Ishikawa (cell line): ENCODE measurements at regions not wholly inside any gene's neighbourhood (a gene's known extent, or its start where the extent isn't known, plus 50 kb on each side); places are given as distances from the start of the nearest gene placed in this dataset.

Experiments
- CEBPB ChIP-seq: IDR thresholded peaks from 2 replicates; pipeline ENCODE4 v1.6.1; 2012
- CREB1 ChIP-seq: IDR thresholded peaks from 2 replicates; pipeline ENCODE4 v1.6.1; 2012; ENCODE audit warnings: low read depth
- EP300 ChIP-seq: IDR thresholded peaks from 2 replicates; pipeline ENCODE4 v1.6.1; 2012; ENCODE audit warnings: borderline replicate concordance
- MAX ChIP-seq: IDR thresholded peaks from 2 replicates; pipeline ENCODE4 v1.6.1; 2012
- RAD21 ChIP-seq: IDR thresholded peaks from 2 replicates; pipeline ENCODE4 v1.6.1; 2012; ENCODE audit warnings: low read depth
- TAF1 ChIP-seq: IDR thresholded peaks from 2 replicates; pipeline ENCODE4 v1.6.1; 2012; ENCODE audit warnings: low read depth, mild to moderate bottlenecking

- no peak for TF ChIP-seq RAD21
- TF ChIP-seq TAF1 = no peak
- TF ChIP-seq MAX = no peak
- no peak for TF ChIP-seq CREB1
- TF ChIP-seq CEBPB = no peak
- no peak for TF ChIP-seq EP300
Measured at GRCh38 chr4:100953616-100954015, 393.7 kb downstream of the PPP3CA start.
